Heart right ventricle (tissue), 16 donors: ENCODE measurements at regions not wholly inside any gene's neighbourhood (a gene's known extent, or its start where the extent isn't known, plus 50 kb on each side); places are given as distances from the start of the nearest gene placed in this dataset.

Source experiments
- ATAC-seq, 8 donors: fragments of 200-7000 bp; cut with Tn5 transposase; one replicate each; pipeline ENCODE4 v1.9.1; 2020; ENCODE audit warnings: mild to moderate bottlenecking in 8 of 8, moderate library complexity in 8 of 8, moderate number of reproducible peaks in 1 of 8
- DNase-seq, 2 donors: peaks; one replicate each; pipeline ENCODE4 v3.0.0-alpha.2; 2020
- H3K27ac ChIP-seq, 10 donors: fragments of 200-600 bp; sonication (generic) in 2 of 10; one replicate each; pipeline versions ENCODE4 v1.5.0 to v1.8.0; 2020 to 2022; ENCODE audit warnings: mild to moderate bottlenecking in 3 of 10
- H3K27me3 ChIP-seq, 7 donors: fragments of 200-600 bp; one replicate each; pipeline ENCODE4 v1.8.0; 2021 to 2022; ENCODE audit warnings: mild to moderate bottlenecking in 2 of 7
- H3K36me3 ChIP-seq, 9 donors: fragments of 200-600 bp; sonication (generic) in 1 of 9; one replicate each; pipeline versions ENCODE4 v1.5.0 to v1.8.0; 2020 to 2022; ENCODE audit warnings: mild to moderate bottlenecking in 2 of 9
- H3K4me1 ChIP-seq, 9 donors: fragments of 200-600 bp; sonication (generic) in 1 of 9; one replicate each; pipeline versions ENCODE4 v1.5.0 to v1.8.0; 2020 to 2022; ENCODE audit warnings: mild to moderate bottlenecking in 4 of 9
- H3K4me3 ChIP-seq, 10 donors: fragments of 200-600 bp; sonication (generic) in 2 of 10; one replicate each; pipeline versions ENCODE4 v1.5.0 to v1.8.0; 2020 to 2022; ENCODE audit warnings: mild to moderate bottlenecking in 7 of 10, moderate library complexity in 2 of 10
- H3K9me3 ChIP-seq, 11 donors: fragments of 200-600 bp in 10 of 11; sonication (generic) in 2 of 11; one replicate each; pipeline versions ENCODE4 v1.5.0 to v1.8.0; 2013 to 2022; ENCODE audit warnings: mild to moderate bottlenecking in 2 of 11, control low read depth in 1 of 11, moderate library complexity in 1 of 11
- WGBS, 2 donors: extraction: QIAGEN DNeasy Blood & Tissue Kit; methylation state at CpG; one replicate each; pipeline ENCODE4 v1.1.7; 2013; ENCODE audit warnings: inconsistent platforms in 1 of 2; 5-methylcytosine and 5-hydroxymethylcytosine counted together
- intact Hi-C, 10 donors: fragments of 100-400 bp; cut with DNase I; formaldehyde crosslinking; loops; one replicate each; pipeline versions ENCODE4 v1.11.1 to v1.14.2; 2022
- TF ChIP-seq, protein P1 (sequence below), 9 donors: fragments of 200-600 bp; sonication (generic) in 2 of 9; IDR thresholded peaks; one replicate each; pipeline versions ENCODE4 v1.5.0 to v1.8.0; 2021 to 2022; ENCODE audit warnings: antibody characterized with exemption in 9 of 9, mild to moderate bottlenecking in 5 of 9, moderate library complexity in 1 of 9
- donor health status: Arrhythmogenic right ventricular cardiomyopathy.
- donor health status: ischemic (EF 13 %, LVEDD 7.1; RV severe dilation, severe dysfunction).
- donor health status: healthy with polysubstance abuse.
- donor health status: DM: no; HTN: yes; CAD: no.
- donor health status: DM: no; HTN: no; CAD: no.
- donor health status: ischemic (EF 25% LVEDD 6.9; RV normal size, moderate dysfunction).
- donor health status: ischemic (EF 25% LVEDD 5.7; RV mildly dilated, moderate dysfunction).
- donor health status: healthy.
- donor health status: DM: yes; HTN: yes; CAD: no.
- donor health status: Ischemic cardiomyopathy.
- donor health status: ischemic (EF 35%, LVEDD 5.7; RV mildly dilated, moderate dysfunction).
- donor health status: nonischemic (EF 11% LVEDD 7.7; RV severe dilation, severe dysfunction).
- donor health status: DM: yes; HTN: yes; CAD: no.
- donor health status: PGD.
- donor health status: ischemic (EF 29% LVEDD 5.4; RV normal size, mild dysfunction).
- donor health status: nonischemic (EF 23%, LVEDD 6.1; RV moderate dilation, normal function).

DNA sequence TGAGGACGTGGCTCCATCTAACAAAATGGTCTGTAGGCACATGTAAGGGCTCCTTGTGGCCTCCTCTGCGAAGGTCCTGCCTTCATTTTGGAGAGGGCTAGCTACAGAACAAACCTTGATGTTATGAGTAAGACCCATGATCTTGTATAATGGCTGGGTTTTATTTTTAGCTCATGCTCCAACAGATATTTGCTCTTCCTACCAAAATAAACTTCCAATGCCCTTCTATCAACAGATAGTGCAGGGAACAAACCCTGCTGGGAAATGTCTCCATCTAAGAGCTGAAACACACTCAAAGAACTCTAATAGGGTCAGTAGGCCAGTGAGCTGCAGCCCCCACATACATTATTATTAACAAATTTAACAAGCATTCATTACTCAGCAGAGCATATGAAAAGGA lies 189.5 kb downstream of the LURAP1L start:
- Histone ChIP-seq H3K27ac (no peak overlapping the region), H3K4me3 (no peak overlapping the region), H3K9me3 (peaks cover 0 to 5% (median 0%) of the 10 kb centered on the region in 11 donors), H3K27me3 (no peaks in the 10 kb centered on the region), H3K36me3 (no peaks in the 10 kb centered on the region), H3K4me1 (peaks cover 0 to 12% (median 0%) of the 10 kb centered on the region in 9 donors)
- intact Hi-C loops, result loop anchor here in 1 of 10 donors (5.0 kb wide), 1 partner anchor 42 kb away; no protein-coding TSS in a partner anchor
- DNase-seq (no peak), ATAC-seq (peak in 6 of 8 donors; percentile 49 to 79 (median 68))
- TF ChIP-seq, protein P1, sequence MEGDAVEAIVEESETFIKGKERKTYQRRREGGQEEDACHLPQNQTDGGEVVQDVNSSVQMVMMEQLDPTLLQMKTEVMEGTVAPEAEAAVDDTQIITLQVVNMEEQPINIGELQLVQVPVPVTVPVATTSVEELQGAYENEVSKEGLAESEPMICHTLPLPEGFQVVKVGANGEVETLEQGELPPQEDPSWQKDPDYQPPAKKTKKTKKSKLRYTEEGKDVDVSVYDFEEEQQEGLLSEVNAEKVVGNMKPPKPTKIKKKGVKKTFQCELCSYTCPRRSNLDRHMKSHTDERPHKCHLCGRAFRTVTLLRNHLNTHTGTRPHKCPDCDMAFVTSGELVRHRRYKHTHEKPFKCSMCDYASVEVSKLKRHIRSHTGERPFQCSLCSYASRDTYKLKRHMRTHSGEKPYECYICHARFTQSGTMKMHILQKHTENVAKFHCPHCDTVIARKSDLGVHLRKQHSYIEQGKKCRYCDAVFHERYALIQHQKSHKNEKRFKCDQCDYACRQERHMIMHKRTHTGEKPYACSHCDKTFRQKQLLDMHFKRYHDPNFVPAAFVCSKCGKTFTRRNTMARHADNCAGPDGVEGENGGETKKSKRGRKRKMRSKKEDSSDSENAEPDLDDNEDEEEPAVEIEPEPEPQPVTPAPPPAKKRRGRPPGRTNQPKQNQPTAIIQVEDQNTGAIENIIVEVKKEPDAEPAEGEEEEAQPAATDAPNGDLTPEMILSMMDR (IDR thresholded peaks at IDR 0.05), result no peak
- WGBS, 2 donors, result 81 to 93% methylated on average over 2 of the region's 2 CpGs

DNA sequence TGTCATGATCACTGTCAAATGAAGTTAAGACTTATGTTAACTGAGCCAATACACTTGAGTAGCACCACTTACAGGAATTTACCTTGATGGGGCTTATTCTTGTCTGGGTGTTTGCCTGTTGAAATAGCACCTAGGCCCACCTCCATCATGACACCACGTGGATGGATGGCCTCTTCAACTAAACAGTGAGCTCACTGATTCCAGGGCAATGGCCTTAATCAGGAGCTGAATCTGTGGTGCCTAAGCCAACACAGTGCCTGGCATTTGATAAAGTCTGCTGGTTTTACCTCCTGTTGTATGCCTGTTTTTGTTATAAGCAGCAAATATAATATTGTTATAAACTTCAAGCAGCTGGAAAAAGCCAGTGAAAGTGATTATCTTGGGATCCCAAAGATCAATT lies 190.5 kb downstream of the LURAP1L start:
- Histone ChIP-seq H3K36me3 (no peaks in the 10 kb centered on the region), H3K4me1 (peaks cover 0 to 12% (median 0%) of the 10 kb centered on the region in 9 donors), H3K9me3 (no peaks in the 10 kb centered on the region), H3K27me3 (no peaks in the 10 kb centered on the region), H3K4me3 (no peak overlapping the region), H3K27ac (no peak overlapping the region)
- 66 to 68% methylated on average over 1 of the region's 1 CpG for WGBS, 2 donors
- intact Hi-C loops, result no loop called here
- TF ChIP-seq, protein P1 (IDR thresholded peaks at IDR 0.05), result no peak
- DNase-seq (no peak), ATAC-seq (no peak)

DNA sequence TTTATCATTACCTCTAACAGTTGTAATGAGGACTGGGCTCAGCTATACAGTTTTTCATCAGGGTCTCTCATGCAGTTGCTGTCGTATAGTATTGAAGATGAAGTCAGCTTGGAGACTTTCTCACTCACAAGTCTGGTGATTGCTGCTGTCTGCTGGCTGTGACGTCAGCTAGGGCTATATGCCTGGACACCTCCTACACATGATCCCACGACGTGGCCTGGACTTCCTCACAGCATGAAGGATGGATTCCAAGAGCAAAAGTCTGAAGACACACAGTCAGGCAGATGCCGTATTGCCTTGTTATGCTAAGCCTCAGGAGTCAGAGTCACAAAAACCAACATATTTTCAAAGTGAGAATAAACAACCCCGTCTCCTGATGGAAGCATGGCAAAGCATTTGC lies 193.3 kb downstream of the LURAP1L start:
- 62 to 63% methylated on average over 6 of the region's 6 CpGs for WGBS, 2 donors
- Histone ChIP-seq H3K27me3 (no peaks in the 10 kb centered on the region), H3K36me3 (no peaks in the 10 kb centered on the region), H3K27ac (no peak overlapping the region), H3K4me3 (no peak overlapping the region), H3K9me3 (no peaks in the 10 kb centered on the region), H3K4me1 (peaks cover 0 to 20% (median 4%) of the 10 kb centered on the region in 9 donors)
- ATAC-seq (no peak), DNase-seq (no peak)
- TF ChIP-seq, protein P1 (IDR thresholded peaks at IDR 0.05), result no peak
- intact Hi-C loops, result no loop called here

DNA sequence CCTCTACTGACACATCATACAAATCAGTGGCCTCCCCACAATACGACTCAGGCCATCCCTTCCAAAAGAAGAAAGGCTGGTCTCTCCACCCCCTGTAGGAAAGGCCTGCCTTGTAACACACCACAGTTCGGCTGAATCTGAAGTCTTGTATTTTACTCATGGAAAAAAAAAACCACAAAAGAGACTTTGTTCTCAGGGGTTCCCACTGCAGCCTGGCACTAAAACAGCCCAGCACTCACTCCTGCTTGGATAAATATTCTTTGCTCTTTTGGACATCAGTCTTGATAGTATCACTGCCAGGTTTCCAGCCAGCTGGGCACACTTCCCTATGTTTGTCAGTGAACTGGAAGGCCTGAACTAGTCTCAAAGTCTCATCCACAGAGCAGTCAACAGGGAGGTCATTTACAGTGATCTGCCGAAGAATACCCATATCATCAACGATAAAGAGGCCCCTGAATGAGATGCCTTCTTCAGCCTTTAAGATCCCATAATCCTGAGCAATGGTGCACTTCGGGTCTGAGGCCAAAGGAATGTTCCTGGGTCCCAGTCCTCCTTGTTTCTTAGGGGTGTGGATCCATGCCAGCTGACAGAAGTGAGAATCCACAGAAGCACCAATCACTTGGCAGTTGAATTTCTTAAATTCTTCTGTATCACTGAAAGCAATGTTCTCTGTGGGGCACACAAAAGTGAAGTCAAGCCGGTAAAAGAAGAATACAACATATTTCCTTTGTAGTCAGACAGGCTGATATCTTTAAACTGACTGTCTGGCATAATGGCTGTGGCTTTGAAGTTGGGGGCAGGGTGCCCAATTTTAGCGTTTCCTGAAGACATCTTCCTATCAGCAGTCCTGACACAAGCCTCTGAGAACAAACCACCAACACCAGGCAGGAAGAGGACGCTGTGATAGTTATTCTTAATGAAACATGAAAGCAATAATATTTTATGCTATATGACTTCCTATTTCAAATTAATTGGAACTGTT lies 198.1 kb downstream of the LURAP1L start:
- H3K27me3 ChIP-seq, result no peaks in the 10 kb centered on the region
- 25 to 33% methylated on average over 8 of the region's 8 CpGs for WGBS, 2 donors
- TF ChIP-seq, protein P1 (IDR thresholded peaks at IDR 0.05), result no peak
- H3K4me3 ChIP-seq, result no peak overlapping the region
- peak in 7 of 8 donors; percentile 55 to 87 (median 81) for ATAC-seq
- peak in 1 of 2 donors; percentile 13 for DNase-seq
- intact Hi-C loops, result loop anchor here in 2 of 10 donors (10.0 kb wide), 2 partner anchors 58 to 248 kb away; no protein-coding TSS in a partner anchor
- H3K27ac ChIP-seq, result peak overlapping the region in 7 of 10 donors; percentile 17 to 61 (median 39)
- no peaks in the 10 kb centered on the region for H3K36me3 ChIP-seq
- no peaks in the 10 kb centered on the region for H3K9me3 ChIP-seq
- peaks cover 0 to 17% (median 8%) of the 10 kb centered on the region in 9 donors for H3K4me1 ChIP-seq
